Caco-2 (cell line): ENCODE measurements at regions not wholly inside any gene's neighbourhood (a gene's known extent, or its start where the extent isn't known, plus 50 kb on each side); places are given as distances from the start of the nearest gene placed in this dataset.

Experiments used
- BruUV-seq: library from RNA; stranded (reverse); fragments of 400-500 nt; replicated peaks from 2 replicates; lab custom pipeline; 2021; lab: Mats Ljungman, UMichigan
- CTCF ChIA-PET: fragments of 300-600 bp; sonication (Branson Sonifier 250); formaldehyde crosslinking; loops from one replicate; lab custom pipeline; 2022; ENCODE audit warnings: antibody characterized with exemption; lab: Charles Lee
- POLR2A ChIA-PET: fragments of 300-600 bp; sonication (Branson Sonifier 250); formaldehyde crosslinking; loops from one replicate; lab custom pipeline; 2022; ENCODE audit warnings: antibody characterized with exemption; lab: Charles Lee
- DNase-seq, 2 experiments: peaks; one replicate each; pipeline versions ENCODE4 v3.0.0 to v3.0.0-alpha.2; 2020 to 2022
- H3K27me3 ChIP-seq: replicated peaks from 2 replicates; pipeline ENCODE4 v1.6.0; 2011; ENCODE audit warnings: low read length; ENCODE audit not compliant: control insufficient read depth, insufficient read depth
- H3K36me3 ChIP-seq: 2 replicates; pipeline ENCODE4 v1.5.1; 2011; ENCODE audit warnings: low read length; ENCODE audit not compliant: control insufficient read depth, insufficient read depth
- H3K4me1 ChIP-seq: fragments of 250-450 bp; sonication (Bioruptor Pico); 2 replicates; pipeline ENCODE4 v1.5.1; 2020; ENCODE audit warnings: mild to moderate bottlenecking
- H3K4me3 ChIP-seq: 2 replicates; pipeline ENCODE4 v1.5.1; 2011; ENCODE audit warnings: low read depth, mild to moderate bottlenecking, control low read depth, low read length
- H3K9me3 ChIP-seq: fragments of 250-450 bp; sonication (Bioruptor Pico); 2 replicates; pipeline ENCODE4 v1.5.1; 2020; ENCODE audit warnings: mild to moderate bottlenecking, moderate library complexity
- H3K27ac Mint-ChIP-seq: one replicate; pipeline ENCODE4 v1.8.0; 2022; ENCODE audit warnings: mixed read lengths; ENCODE audit not compliant: unreplicated experiment
- H3K27me3 Mint-ChIP-seq: one replicate; pipeline ENCODE4 v1.8.0; 2022; ENCODE audit warnings: mixed read lengths; ENCODE audit not compliant: insufficient read depth, unreplicated experiment
- H3K36me3 Mint-ChIP-seq: one replicate; pipeline ENCODE4 v1.8.0; 2022; ENCODE audit warnings: mild to moderate bottlenecking, mixed read lengths; ENCODE audit not compliant: insufficient read depth, unreplicated experiment
- H3K4me1 Mint-ChIP-seq: one replicate; pipeline ENCODE4 v1.8.0; 2022; ENCODE audit warnings: low read depth, mixed read lengths; ENCODE audit not compliant: unreplicated experiment
- H3K4me3 Mint-ChIP-seq: one replicate; pipeline ENCODE4 v1.8.0; 2022; ENCODE audit warnings: mild to moderate bottlenecking, moderate library complexity, mixed read lengths; ENCODE audit not compliant: unreplicated experiment
- H3K9me3 Mint-ChIP-seq: one replicate; pipeline ENCODE4 v1.8.0; 2022; ENCODE audit warnings: mixed read lengths; ENCODE audit not compliant: unreplicated experiment
- CTCF ChIP-seq, 2 experiments: fragments of 200-600 bp in 1 of 2; IDR thresholded peaks; 1 replicate in 1 of 2; 2 replicates in 1 of 2; pipeline versions ENCODE4 v1.5.1 to v1.8.0; 2011 to 2022; ENCODE audit warnings: antibody characterized with exemption in 1 of 2, control low read depth in 1 of 2, inconsistent platforms in 1 of 2, low read depth in 1 of 2, low read length in 1 of 2, mild to moderate bottlenecking in 1 of 2, moderate library complexity in 1 of 2; ENCODE audit not compliant: insufficient read depth in 1 of 2, severe bottlenecking in 1 of 2, unreplicated experiment in 1 of 2
- intact Hi-C: fragments of 100-400 bp; cut with micrococcal nuclease; formaldehyde crosslinking; loops from one replicate; pipeline ENCODE4 v1.10.0; 2022; ENCODE audit not compliant: unreplicated experiment

GRCh38 chr19:28737021-28737895 lies 475.7 kb downstream of the UQCRFS1 start:
- BruUV-seq, result no TSS peak
- no peak overlapping the region for H3K27ac Mint-ChIP-seq

DNA sequence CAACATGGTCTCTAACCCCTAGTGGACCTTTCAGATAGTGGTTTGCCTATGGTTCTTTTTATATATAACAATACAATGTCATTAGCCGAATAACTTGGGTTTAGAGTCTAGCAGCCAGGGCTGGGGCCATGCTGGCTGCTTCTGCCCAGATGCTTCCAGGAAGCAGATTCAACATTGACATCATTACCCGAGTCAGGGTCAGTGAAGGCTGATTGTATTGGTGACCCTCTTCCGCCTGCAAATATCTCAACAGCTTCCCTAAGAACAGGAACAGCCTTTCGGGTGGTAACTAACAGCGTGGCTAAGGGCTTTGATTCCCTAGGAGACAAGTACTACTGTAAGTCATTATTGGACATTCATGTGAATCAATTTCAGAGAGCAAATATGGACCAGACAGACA lies 476.4 kb downstream of the UQCRFS1 start:
- no TSS peak for BruUV-seq
- ChIA-PET CTCF (interaction anchor here (1.4 kb wide), 1 partner anchor 143 kb away, joined by 22 read pairs; no protein-coding TSS in a partner anchor), POLR2A (no interaction called here)
- Mint-ChIP-seq H3K27ac (no peak overlapping the region), H3K27me3 (no peaks in the 10 kb centered on the region), H3K4me3 (no peak overlapping the region), H3K36me3 (no peaks in the 10 kb centered on the region), H3K4me1 (no peaks in the 10 kb centered on the region), H3K9me3 (peaks cover 8% of the 10 kb centered on the region)
- no peaks in the 10 kb centered on the region for H3K4me1 ChIP-seq
- DNase-seq, result no peak
- H3K27me3 ChIP-seq, result no peaks in the 10 kb centered on the region
- H3K9me3 ChIP-seq, result no peaks in the 10 kb centered on the region
- TF ChIP-seq CTCF (IDR thresholded peaks at IDR 0.05; ENCODE audit: insufficient read depth in 1 of 2, low read depth in 1 of 2, low read length in 1 of 2, severe bottlenecking in 1 of 2, unreplicated experiment in 1 of 2), result no peak
- intact Hi-C loops, result no loop called here
- no peak overlapping the region for H3K4me3 ChIP-seq
- no peaks in the 10 kb centered on the region for H3K36me3 ChIP-seq

More at GRCh38 chr19:28737021-28737895, 475.7 kb downstream of the UQCRFS1 start:
- intact Hi-C loops, result loop anchor here (1.0 kb wide), 1 partner anchor 142 kb away; no protein-coding TSS in a partner anchor
- H3K9me3 Mint-ChIP-seq, result peaks cover 8% of the 10 kb centered on the region
- no peak for DNase-seq
- POLR2A ChIA-PET, result no interaction called here
- no peaks in the 10 kb centered on the region for H3K36me3 Mint-ChIP-seq
- no peaks in the 10 kb centered on the region for H3K27me3 Mint-ChIP-seq
- Histone ChIP-seq H3K36me3 (no peaks in the 10 kb centered on the region), H3K4me3 (no peak overlapping the region), H3K27me3 (no peaks in the 10 kb centered on the region), H3K9me3 (no peaks in the 10 kb centered on the region), H3K4me1 (no peaks in the 10 kb centered on the region)
- CTCF ChIA-PET, result interaction anchor here (1.4 kb wide), 1 partner anchor 142 kb away, joined by 22 read pairs; no protein-coding TSS in a partner anchor
- no peaks in the 10 kb centered on the region for H3K4me1 Mint-ChIP-seq
- H3K4me3 Mint-ChIP-seq, result no peak overlapping the region
- peak; percentile 18 to 48 for TF ChIP-seq CTCF (IDR thresholded peaks at IDR 0.05; ENCODE audit: insufficient read depth in 1 of 2, low read depth in 1 of 2, low read length in 1 of 2, severe bottlenecking in 1 of 2, unreplicated experiment in 1 of 2)

DNA sequence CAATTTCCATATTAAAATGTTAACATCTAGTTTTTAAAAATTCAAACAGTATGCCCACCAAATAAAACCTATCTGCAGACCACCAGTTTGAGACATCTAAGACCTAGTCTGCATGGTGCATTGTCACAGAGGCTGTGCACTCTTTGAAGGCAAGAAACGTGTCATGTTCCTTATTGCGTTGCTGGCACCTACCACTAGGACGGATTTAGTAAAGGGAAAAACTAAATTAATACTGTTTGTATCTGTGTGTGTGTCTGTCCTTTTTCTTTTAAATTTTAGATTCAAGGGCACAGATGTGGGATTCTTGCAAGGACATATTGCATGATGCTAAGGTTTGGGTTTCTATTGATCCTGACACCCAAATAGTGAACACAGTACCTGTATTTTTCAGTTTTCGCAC lies 481.4 kb downstream of the UQCRFS1 start:
- Histone ChIP-seq H3K27me3 (no peaks in the 10 kb centered on the region), H3K9me3 (no peaks in the 10 kb centered on the region), H3K4me1 (no peaks in the 10 kb centered on the region), H3K4me3 (no peak overlapping the region), H3K36me3 (no peaks in the 10 kb centered on the region)
- ChIA-PET POLR2A (no interaction called here), CTCF (no interaction called here)
- H3K4me1 Mint-ChIP-seq, result no peaks in the 10 kb centered on the region
- no peak overlapping the region for H3K27ac Mint-ChIP-seq
- intact Hi-C loops, result no loop called here
- DNase-seq, result no peak
- H3K4me3 Mint-ChIP-seq, result no peak overlapping the region
- H3K36me3 Mint-ChIP-seq, result no peaks in the 10 kb centered on the region
- no peak for TF ChIP-seq CTCF (IDR thresholded peaks at IDR 0.05; ENCODE audit: insufficient read depth in 1 of 2, low read depth in 1 of 2, low read length in 1 of 2, severe bottlenecking in 1 of 2, unreplicated experiment in 1 of 2)
- H3K27me3 Mint-ChIP-seq, result no peaks in the 10 kb centered on the region
- peaks cover 8% of the 10 kb centered on the region for H3K9me3 Mint-ChIP-seq
- no TSS peak for BruUV-seq
